OCI-LY7 (cell line): ENCODE measurements at regions not wholly inside any gene's neighbourhood (a gene's known extent, or its start where the extent isn't known, plus 50 kb on each side); places are given as distances from the start of the nearest gene placed in this dataset.

Experiments used
- EZH2phosphoT487 ChIP-seq: fragments of 200-600 bp; sonication (generic); IDR thresholded peaks from 2 replicates; pipeline ENCODE4 v1.6.1; 2018; ENCODE audit warnings: low read depth, borderline replicate concordance, mild to moderate bottlenecking, mixed run types, antibody characterized with exemption, low read length, moderate library complexity, mixed read lengths
- TF ChIP-seq, protein P1 (sequence below): fragments of 200-600 bp; sonication (generic); conservative IDR thresholded peaks from 2 replicates; pipeline ENCODE4 v1.5.1; 2014; ENCODE audit warnings: mild to moderate bottlenecking, antibody characterized with exemption, low read length, moderate library complexity, mixed read lengths

- TF ChIP-seq, protein P1, sequence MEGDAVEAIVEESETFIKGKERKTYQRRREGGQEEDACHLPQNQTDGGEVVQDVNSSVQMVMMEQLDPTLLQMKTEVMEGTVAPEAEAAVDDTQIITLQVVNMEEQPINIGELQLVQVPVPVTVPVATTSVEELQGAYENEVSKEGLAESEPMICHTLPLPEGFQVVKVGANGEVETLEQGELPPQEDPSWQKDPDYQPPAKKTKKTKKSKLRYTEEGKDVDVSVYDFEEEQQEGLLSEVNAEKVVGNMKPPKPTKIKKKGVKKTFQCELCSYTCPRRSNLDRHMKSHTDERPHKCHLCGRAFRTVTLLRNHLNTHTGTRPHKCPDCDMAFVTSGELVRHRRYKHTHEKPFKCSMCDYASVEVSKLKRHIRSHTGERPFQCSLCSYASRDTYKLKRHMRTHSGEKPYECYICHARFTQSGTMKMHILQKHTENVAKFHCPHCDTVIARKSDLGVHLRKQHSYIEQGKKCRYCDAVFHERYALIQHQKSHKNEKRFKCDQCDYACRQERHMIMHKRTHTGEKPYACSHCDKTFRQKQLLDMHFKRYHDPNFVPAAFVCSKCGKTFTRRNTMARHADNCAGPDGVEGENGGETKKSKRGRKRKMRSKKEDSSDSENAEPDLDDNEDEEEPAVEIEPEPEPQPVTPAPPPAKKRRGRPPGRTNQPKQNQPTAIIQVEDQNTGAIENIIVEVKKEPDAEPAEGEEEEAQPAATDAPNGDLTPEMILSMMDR, result no peak
- no peak for TF ChIP-seq EZH2phosphoT487
Observed at GRCh38 chr10:36381748-36382147, 739.7 kb upstream of the FZD8 start.
